Testis (tissue), 2 donors: ENCODE measurements at regions not wholly inside any gene's neighbourhood (a gene's known extent, or its start where the extent isn't known, plus 50 kb on each side); places are given as distances from the start of the nearest gene placed in this dataset.

Experiments
- DNase-seq: peaks from one replicate; pipeline ENCODE4 v3.0.0-alpha.2; 2019
- H3K27ac ChIP-seq, 2 donors: fragments of 200-600 bp; sonication (generic); one replicate each; pipeline ENCODE4 v1.5.1; 2019
- H3K27me3 ChIP-seq: fragments of 200-600 bp; sonication (generic); one replicate; pipeline ENCODE4 v1.5.1; 2019
- H3K36me3 ChIP-seq: fragments of 200-600 bp; sonication (generic); one replicate; pipeline ENCODE4 v1.5.1; 2017; ENCODE audit warnings: low read depth; ENCODE audit errors: missing control alignments
- H3K4me1 ChIP-seq: fragments of 200-600 bp; sonication (generic); one replicate; pipeline ENCODE4 v1.5.1; 2019
- H3K4me3 ChIP-seq, 2 donors: fragments of 200-600 bp; sonication (generic); one replicate each; pipeline ENCODE4 v1.5.1; 2017 to 2019
- H3K9me3 ChIP-seq: fragments of 200-600 bp; sonication (generic); one replicate; pipeline ENCODE4 v1.5.1; 2017
- CTCF ChIP-seq, 3 experiments: fragments of 450-650 bp in 2 of 3; fragments of 200-600 bp in 1 of 3; sonication (generic) in 1 of 3; IDR thresholded peaks; one replicate each; pipeline ENCODE4 v1.5.1; 2016 to 2019; ENCODE audit warnings: antibody characterized with exemption in 3 of 3, mild to moderate bottlenecking in 2 of 3, moderate library complexity in 1 of 3
- POLR2A ChIP-seq: fragments of 450-650 bp; IDR thresholded peaks from one replicate; pipeline ENCODE4 v1.6.1; 2017; ENCODE audit warnings: antibody characterized with exemption, mild to moderate bottlenecking, moderate library complexity
- WGBS, 2 donors: methylation state at CpG; one replicate each; pipeline ENCODE4 v1.1.5; 2018; 5-methylcytosine and 5-hydroxymethylcytosine counted together
- intact Hi-C: fragments of 100-400 bp; cut with DNase I; formaldehyde crosslinking; loops from one replicate; pipeline ENCODE4 v1.15.1; 2023; ENCODE audit warnings: low total_unique reads

GRCh38 chr1:243926299-243926698, 76.3 kb upstream of the AKT3 start:
- Histone ChIP-seq H3K4me1 (no peaks in the 10 kb centered on the region), H3K4me3 (no peak overlapping the region), H3K27ac (no peak overlapping the region), H3K9me3 (no peaks in the 10 kb centered on the region), H3K36me3 (no peaks in the 10 kb centered on the region), H3K27me3 (no peaks in the 10 kb centered on the region)
- WGBS, 2 donors: 76 to 80% methylated on average over 8 of the region's 8 CpGs
- TF ChIP-seq CTCF (IDR thresholded peaks at IDR 0.05) (no peak), POLR2A (no peak)
- DNase-seq: no peak
- intact Hi-C loops: no loop called here

GRCh38 chr1:243924588-243925349, 74.7 kb upstream of the AKT3 start:
- intact Hi-C loops: no loop called here
- Histone ChIP-seq H3K9me3 (no peaks in the 10 kb centered on the region), H3K27me3 (no peaks in the 10 kb centered on the region), H3K4me1 (no peaks in the 10 kb centered on the region), H3K27ac (no peak overlapping the region), H3K4me3 (no peak overlapping the region), H3K36me3 (no peaks in the 10 kb centered on the region)
- no peak for DNase-seq
- TF ChIP-seq CTCF (IDR thresholded peaks at IDR 0.05) (no peak), POLR2A (no peak)
- 69 to 80% methylated on average over 11 of the region's 11 CpGs for WGBS, 2 donors

GRCh38 chr1:243924188-243924587, 74.1 kb upstream of the AKT3 start:
- DNase-seq: no peak
- TF ChIP-seq CTCF (IDR thresholded peaks at IDR 0.05) (no peak), POLR2A (no peak)
- no peaks in the 10 kb centered on the region for H3K27me3 ChIP-seq
- intact Hi-C loops: no loop called here
- H3K9me3 ChIP-seq: no peaks in the 10 kb centered on the region
- H3K27ac ChIP-seq: no peak overlapping the region
- WGBS, 2 donors: 74 to 90% methylated on average over 3 of the region's 3 CpGs
- H3K4me1 ChIP-seq: no peaks in the 10 kb centered on the region
- H3K36me3 ChIP-seq: no peaks in the 10 kb centered on the region
- no peak overlapping the region for H3K4me3 ChIP-seq

GRCh38 chr1:243923292-243924171, 73.5 kb upstream of the AKT3 start:
- intact Hi-C loops: no loop called here
- 86 to 94% methylated on average over 12 to 13 of the region's 13 CpGs for WGBS, 2 donors
- DNase-seq: no peak
- H3K4me3 ChIP-seq: no peak overlapping the region
- no peaks in the 10 kb centered on the region for H3K36me3 ChIP-seq
- no peaks in the 10 kb centered on the region for H3K9me3 ChIP-seq
- no peaks in the 10 kb centered on the region for H3K4me1 ChIP-seq
- H3K27ac ChIP-seq: no peak overlapping the region
- TF ChIP-seq POLR2A: no peak
- TF ChIP-seq CTCF (IDR thresholded peaks at IDR 0.05): no peak
- no peaks in the 10 kb centered on the region for H3K27me3 ChIP-seq
